GM23338 (cell line): ENCODE measurements at regions not wholly inside any gene's neighbourhood (a gene's known extent, or its start where the extent isn't known, plus 50 kb on each side); places are given as distances from the start of the nearest gene placed in this dataset.

Experiments
- ATAC-seq: fragments of 200-7000 bp; cut with Tn5 transposase; 3 replicates; pipeline ENCODE4 v1.9.1; 2020
- DNase-seq: peaks from one replicate; pipeline ENCODE4 v3.0.0-alpha.2; 2015; ENCODE audit warnings: low spot score
- H2AFZ ChIP-seq: fragments of 200-600 bp; sonication (generic); 2 replicates; pipeline ENCODE4 v1.8.0; 2016; ENCODE audit warnings: antibody characterized with exemption, mild to moderate bottlenecking, moderate library complexity
- H3F3A ChIP-seq: fragments of 200-600 bp; sonication (generic); replicated peaks from 2 replicates; pipeline ENCODE4 v1.8.0; 2017; ENCODE audit warnings: antibody characterized with exemption, mixed run types, low read depth
- H3K27ac ChIP-seq: fragments of 200-600 bp; sonication (generic); 2 replicates; pipeline ENCODE4 v1.6.1; 2016; ENCODE audit warnings: low read depth
- H3K27me3 ChIP-seq: fragments of 200-600 bp; sonication (generic); 2 replicates; pipeline ENCODE4 v1.8.0; 2016; ENCODE audit warnings: mild to moderate bottlenecking, mixed run types, moderate library complexity; ENCODE audit not compliant: insufficient read depth
- H3K36me3 ChIP-seq: fragments of 200-600 bp; sonication (generic); 2 replicates; pipeline ENCODE4 v1.8.0; 2016; ENCODE audit warnings: mild to moderate bottlenecking; ENCODE audit not compliant: insufficient read depth
- H3K4me1 ChIP-seq: fragments of 200-600 bp; sonication (generic); 2 replicates; pipeline ENCODE4 v1.8.0; 2016; ENCODE audit warnings: mild to moderate bottlenecking, moderate library complexity; ENCODE audit not compliant: insufficient read depth
- H3K4me2 ChIP-seq: fragments of 200-600 bp; sonication (generic); 2 replicates; pipeline ENCODE4 v1.7.1; 2017; ENCODE audit warnings: mixed run types
- H3K4me3 ChIP-seq: fragments of 200-600 bp; sonication (generic); 2 replicates; pipeline ENCODE4 v1.6.1; 2016; ENCODE audit warnings: mixed run types
- H3K79me2 ChIP-seq: fragments of 200-600 bp; sonication (generic); replicated peaks from 2 replicates; pipeline ENCODE4 v1.8.0; 2017; ENCODE audit warnings: mild to moderate bottlenecking; ENCODE audit not compliant: insufficient read depth
- H3K9me2 ChIP-seq: fragments of 200-600 bp; sonication (generic); 2 replicates; pipeline ENCODE4 v1.8.0; 2017; ENCODE audit not compliant: insufficient read depth
- H4K20me1 ChIP-seq: fragments of 200-600 bp; sonication (generic); replicated peaks from 2 replicates; pipeline ENCODE4 v1.8.0; 2017; ENCODE audit warnings: mild to moderate bottlenecking; ENCODE audit not compliant: insufficient read depth
- H3K27ac Mint-ChIP-seq: 2 replicates; pipeline ENCODE4 v1.8.0; 2020; ENCODE audit warnings: inconsistent platforms, mild to moderate bottlenecking, moderate library complexity, mixed read lengths
- H3K27me3 Mint-ChIP-seq: 3 replicates; pipeline ENCODE4 v1.8.0; 2022; ENCODE audit warnings: low read depth, mild to moderate bottlenecking, moderate library complexity, mixed read lengths, inconsistent platforms; ENCODE audit not compliant: insufficient read depth, poor library complexity
- H3K36me3 Mint-ChIP-seq: 3 replicates; pipeline ENCODE4 v1.8.0; 2021; ENCODE audit warnings: low read depth, mild to moderate bottlenecking, inconsistent platforms, moderate library complexity, mixed read lengths
- H3K4me1 Mint-ChIP-seq: 3 replicates; pipeline ENCODE4 v1.8.0; 2020; ENCODE audit warnings: mild to moderate bottlenecking, inconsistent platforms, mixed read lengths
- H3K4me3 Mint-ChIP-seq: 3 replicates; pipeline ENCODE4 v1.8.0; 2021; ENCODE audit warnings: moderate library complexity, mild to moderate bottlenecking, inconsistent platforms, mixed read lengths
- H3K9me3 Mint-ChIP-seq: 3 replicates; pipeline ENCODE4 v1.8.0; 2020; ENCODE audit warnings: moderate library complexity, mild to moderate bottlenecking, inconsistent platforms, mixed read lengths
- CREB1 ChIP-seq: fragments of 250-450 bp; sonication (Bioruptor Pico); IDR thresholded peaks from 2 replicates; pipeline ENCODE4 v1.5.0; 2020; ENCODE audit warnings: low read depth, mild to moderate bottlenecking, moderate library complexity
- CTCF ChIP-seq, 2 experiments: fragments of 200-600 bp in 1 of 2; sonication (generic) in 1 of 2; conservative IDR thresholded peaks; 2 replicates each; pipeline versions ENCODE4 v1.5.1 to v1.6.1; 2016 to 2017; ENCODE audit warnings: antibody characterized with exemption in 2 of 2, low read depth in 2 of 2, mild to moderate bottlenecking in 2 of 2, moderate library complexity in 1 of 2
- EZH2 ChIP-seq: fragments of 200-600 bp; sonication (generic); IDR thresholded peaks from one replicate; pipeline ENCODE4 v1.8.0; 2017; ENCODE audit warnings: antibody characterized with exemption, mild to moderate bottlenecking, low read depth; ENCODE audit not compliant: unreplicated experiment
- ZNF114 ChIP-seq: fragments of 250-450 bp; sonication (Bioruptor Pico); IDR thresholded peaks from 2 replicates; pipeline ENCODE4 v1.5.0; 2020; ENCODE audit warnings: mild to moderate bottlenecking, moderate library complexity
- ZNF331 ChIP-seq: fragments of 250-450 bp; sonication (Bioruptor Pico); IDR thresholded peaks from 2 replicates; pipeline ENCODE4 v1.5.0; 2020; ENCODE audit warnings: low read depth, mild to moderate bottlenecking, moderate library complexity
- TF ChIP-seq, protein P1 (sequence below): IDR thresholded peaks from one replicate; pipeline ENCODE4 v1.6.1; 2018; ENCODE audit warnings: antibody characterized with exemption; ENCODE audit not compliant: unreplicated experiment

DNA sequence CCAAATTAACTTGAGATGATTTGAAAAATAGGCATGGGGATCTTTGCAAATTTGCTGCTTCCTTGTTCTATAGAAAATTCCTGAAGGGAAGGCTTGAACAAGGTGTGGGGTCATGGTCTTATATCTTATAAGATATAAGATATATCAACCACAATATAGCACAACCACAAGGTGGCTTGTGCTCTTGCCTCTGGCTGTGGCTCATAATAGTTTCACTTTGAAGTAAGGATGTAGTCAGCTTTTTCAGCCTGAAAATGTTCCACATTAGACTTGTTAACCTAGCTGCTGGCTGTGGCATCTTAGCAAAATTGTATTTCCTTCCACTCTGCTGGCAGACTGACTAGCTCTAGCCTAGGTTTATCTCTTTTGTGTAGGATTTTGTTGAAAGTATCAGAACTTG, 169.7 kb downstream of the KLF5 start:
- no peak for ATAC-seq
- TF ChIP-seq, protein P1, sequence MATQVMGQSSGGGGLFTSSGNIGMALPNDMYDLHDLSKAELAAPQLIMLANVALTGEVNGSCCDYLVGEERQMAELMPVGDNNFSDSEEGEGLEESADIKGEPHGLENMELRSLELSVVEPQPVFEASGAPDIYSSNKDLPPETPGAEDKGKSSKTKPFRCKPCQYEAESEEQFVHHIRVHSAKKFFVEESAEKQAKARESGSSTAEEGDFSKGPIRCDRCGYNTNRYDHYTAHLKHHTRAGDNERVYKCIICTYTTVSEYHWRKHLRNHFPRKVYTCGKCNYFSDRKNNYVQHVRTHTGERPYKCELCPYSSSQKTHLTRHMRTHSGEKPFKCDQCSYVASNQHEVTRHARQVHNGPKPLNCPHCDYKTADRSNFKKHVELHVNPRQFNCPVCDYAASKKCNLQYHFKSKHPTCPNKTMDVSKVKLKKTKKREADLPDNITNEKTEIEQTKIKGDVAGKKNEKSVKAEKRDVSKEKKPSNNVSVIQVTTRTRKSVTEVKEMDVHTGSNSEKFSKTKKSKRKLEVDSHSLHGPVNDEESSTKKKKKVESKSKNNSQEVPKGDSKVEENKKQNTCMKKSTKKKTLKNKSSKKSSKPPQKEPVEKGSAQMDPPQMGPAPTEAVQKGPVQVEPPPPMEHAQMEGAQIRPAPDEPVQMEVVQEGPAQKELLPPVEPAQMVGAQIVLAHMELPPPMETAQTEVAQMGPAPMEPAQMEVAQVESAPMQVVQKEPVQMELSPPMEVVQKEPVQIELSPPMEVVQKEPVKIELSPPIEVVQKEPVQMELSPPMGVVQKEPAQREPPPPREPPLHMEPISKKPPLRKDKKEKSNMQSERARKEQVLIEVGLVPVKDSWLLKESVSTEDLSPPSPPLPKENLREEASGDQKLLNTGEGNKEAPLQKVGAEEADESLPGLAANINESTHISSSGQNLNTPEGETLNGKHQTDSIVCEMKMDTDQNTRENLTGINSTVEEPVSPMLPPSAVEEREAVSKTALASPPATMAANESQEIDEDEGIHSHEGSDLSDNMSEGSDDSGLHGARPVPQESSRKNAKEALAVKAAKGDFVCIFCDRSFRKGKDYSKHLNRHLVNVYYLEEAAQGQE: no peak
- TF ChIP-seq CTCF (conservative IDR thresholded peaks at IDR 0.05; ENCODE audit: low read depth in 2 of 2): 0 out of 4 replicates have a peak, but pooled peaks of 1 of the 2 experiments have one; percentile 7
- no peak overlapping the region for H2AFZ ChIP-seq
- H3K4me2 ChIP-seq: no peak overlapping the region
- H3K4me1 ChIP-seq: no peaks in the 10 kb centered on the region
- Mint-ChIP-seq H3K27me3 (no peaks in the 10 kb centered on the region), H3K36me3 (no peaks in the 10 kb centered on the region), H3K4me3 (no peak overlapping the region), H3K9me3 (no peaks in the 10 kb centered on the region), H3K27ac (no peak overlapping the region), H3K4me1 (no peaks in the 10 kb centered on the region)
- H3K36me3 ChIP-seq: no peaks in the 10 kb centered on the region
- no peaks in the 10 kb centered on the region for H3K27me3 ChIP-seq
- no peaks in the 10 kb centered on the region for H3K79me2 ChIP-seq
- no peaks in the 10 kb centered on the region for H4K20me1 ChIP-seq
- H3K4me3 ChIP-seq: no peak overlapping the region
- no peaks in the 10 kb centered on the region for H3F3A ChIP-seq
- H3K9me2 ChIP-seq: no peaks in the 10 kb centered on the region
- no peak overlapping the region for H3K27ac ChIP-seq
- no peak for DNase-seq

DNA sequence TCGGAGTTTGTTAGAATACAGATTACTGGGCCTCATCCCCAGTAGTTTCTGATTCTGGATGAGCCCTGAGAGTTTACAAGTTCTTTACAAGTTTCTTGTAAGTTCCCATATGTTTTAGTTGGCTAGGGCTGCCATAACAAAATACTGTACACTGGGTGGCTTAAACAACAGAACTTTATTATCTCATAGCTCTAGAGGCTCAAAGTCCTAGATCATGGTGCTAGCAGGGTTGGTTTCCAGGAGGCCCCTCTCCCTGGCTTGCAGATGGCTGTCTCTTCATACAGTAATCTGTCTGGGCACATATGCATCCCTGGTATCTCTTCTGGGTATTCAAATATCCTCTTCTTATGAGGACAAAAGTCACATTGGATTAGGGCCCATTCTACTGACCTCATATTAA, 167.2 kb downstream of the KLF5 start:
- H3K27ac Mint-ChIP-seq: no peak overlapping the region
- Histone ChIP-seq H2AFZ (no peak overlapping the region), H3K36me3 (no peaks in the 10 kb centered on the region), H3K4me3 (no peak overlapping the region), H3K9me2 (no peaks in the 10 kb centered on the region), H3F3A (no peaks in the 10 kb centered on the region), H3K79me2 (no peaks in the 10 kb centered on the region), H3K27ac (no peak overlapping the region), H3K27me3 (no peaks in the 10 kb centered on the region), H3K4me2 (no peak overlapping the region), H4K20me1 (no peaks in the 10 kb centered on the region), H3K4me1 (no peaks in the 10 kb centered on the region)
- H3K9me3 Mint-ChIP-seq: no peaks in the 10 kb centered on the region
- H3K4me1 Mint-ChIP-seq: peaks cover 4% of the 10 kb centered on the region; the same call in 2 of the 3 replicates
- no peak for ATAC-seq
- H3K36me3 Mint-ChIP-seq: no peaks in the 10 kb centered on the region
- no peaks in the 10 kb centered on the region for H3K27me3 Mint-ChIP-seq
- DNase-seq: no peak
- no peak overlapping the region for H3K4me3 Mint-ChIP-seq
- no peak for TF ChIP-seq ZNF331 (CRISPR knock-in tag)
- no peak for TF ChIP-seq EZH2
- no peak for TF ChIP-seq ZNF114 (CRISPR knock-in tag)
- TF ChIP-seq CREB1 (CRISPR knock-in tag): no peak
- TF ChIP-seq, protein P1: no peak
- no peak for TF ChIP-seq CTCF (conservative IDR thresholded peaks at IDR 0.05; ENCODE audit: low read depth in 2 of 2)
